ENCODE measurements at regions not wholly inside any gene's neighbourhood (a gene's known extent, or its start where the extent isn't known, plus 50 kb on each side); places are given as distances from the start of the nearest gene placed in this dataset.

DNA sequence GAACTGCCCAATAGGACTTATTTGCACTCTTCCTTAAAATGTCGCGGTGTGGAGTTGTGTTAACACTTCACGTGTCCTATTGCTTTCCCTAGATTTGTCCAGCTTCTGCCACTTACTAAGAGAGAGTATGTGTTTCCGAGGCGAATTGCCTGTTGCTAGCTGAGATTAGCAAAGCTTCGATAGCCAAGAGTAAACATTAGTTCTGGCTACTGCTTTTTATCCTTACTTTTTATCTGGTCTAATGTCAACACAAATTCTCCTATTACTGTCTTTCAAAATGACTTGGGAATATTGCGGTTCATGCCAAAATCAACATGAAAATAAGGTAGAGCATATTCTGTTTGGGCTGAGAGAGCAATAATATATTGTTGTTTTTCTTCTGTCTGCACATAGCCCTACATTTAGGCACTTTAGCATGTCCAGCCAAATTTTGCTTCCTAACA is 90.4 kb upstream of the VEGFC start:
- Histone ChIP-seq H3K4me1 (peaks cover 6% of the 10 kb centered on the region; the same call in 1 of the 2 replicates), H3K27me3 (ENCODE audit: low read depth) (no peaks in the 10 kb centered on the region), H3K4me3 (no peak overlapping the region), H3K36me3 (replicated peaks) (no peaks in the 10 kb centered on the region), H3K9me3 (no peaks in the 10 kb centered on the region)
- in situ Hi-C loops (cut with MboI; ENCODE audit: low sequenced_read_pairs) = no loop called here
- no peak for DNase-seq (ENCODE audit: low spot score in 2 of 2)

DNA sequence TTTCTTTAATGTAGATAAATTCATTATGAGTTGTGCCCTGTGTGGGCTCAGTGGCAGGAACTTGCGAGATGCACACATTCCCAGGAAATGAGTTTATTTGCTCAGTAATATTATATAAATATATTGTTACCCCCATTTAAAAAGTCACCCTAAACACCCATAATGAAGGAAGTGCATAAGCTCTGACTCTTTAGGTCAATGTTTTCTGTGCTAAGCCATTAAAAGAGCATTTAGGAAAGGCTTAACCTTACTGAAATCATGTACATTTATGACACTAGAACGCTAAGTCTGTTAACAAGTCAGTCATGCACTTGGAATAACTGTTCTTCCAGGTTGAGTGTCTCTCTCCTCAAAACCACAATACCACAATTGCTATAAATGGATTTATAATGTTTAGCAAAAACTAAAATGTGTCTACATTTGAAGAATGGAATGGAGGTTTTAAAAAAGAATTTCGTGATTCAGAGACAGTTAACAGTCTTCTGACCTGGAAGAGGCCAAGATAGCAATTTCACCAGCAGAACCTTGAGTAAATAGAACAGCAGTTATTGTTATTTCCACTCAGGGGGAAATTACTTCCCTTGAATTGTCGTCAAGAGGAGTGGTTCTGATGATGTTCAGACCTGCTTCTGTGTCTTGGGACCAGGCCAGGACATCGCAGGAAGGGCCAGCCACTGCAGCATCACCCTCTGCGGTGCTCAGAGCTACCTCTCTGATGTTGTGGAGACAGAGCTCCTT is 91.1 kb upstream of the VEGFC start:
- DNase-seq (ENCODE audit: low spot score in 2 of 2) = no peak

DNA sequence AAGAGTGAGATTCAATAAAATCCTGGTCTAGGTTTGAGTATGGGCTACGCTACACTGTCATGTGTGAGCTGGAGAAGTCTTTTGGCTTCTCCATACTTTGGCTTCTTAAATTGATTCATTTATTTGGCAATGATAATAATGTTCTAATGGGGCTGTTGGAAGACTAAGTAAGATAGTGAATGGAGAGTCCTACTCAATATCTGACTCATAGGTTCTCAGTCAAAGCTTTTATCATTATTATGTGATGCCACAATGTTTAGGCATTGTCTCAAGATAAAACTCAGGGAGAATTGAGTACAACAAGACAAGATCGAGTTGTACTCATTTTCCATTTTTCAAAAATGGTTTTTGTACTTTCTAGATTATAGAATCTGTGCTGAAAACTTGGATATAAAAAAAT is 92.5 kb upstream of the VEGFC start:
- in situ Hi-C loops (cut with MboI; ENCODE audit: low sequenced_read_pairs) = no loop called here
- Histone ChIP-seq H3K9me3 (no peaks in the 10 kb centered on the region), H3K4me1 (no peaks in the 10 kb centered on the region; the same call in 1 of the 2 replicates), H3K27me3 (ENCODE audit: low read depth) (no peaks in the 10 kb centered on the region), H3K4me3 (no peak overlapping the region), H3K36me3 (replicated peaks) (no peaks in the 10 kb centered on the region)
- DNase-seq (ENCODE audit: low spot score in 2 of 2) = no peak

More for the DNA sequence above, 91.1 kb upstream of the VEGFC start:
- Histone ChIP-seq H3K4me1 (peaks cover 6% of the 10 kb centered on the region; the same call in 1 of the 2 replicates), H3K9me3 (no peaks in the 10 kb centered on the region), H3K4me3 (no peak overlapping the region), H3K36me3 (replicated peaks) (no peaks in the 10 kb centered on the region), H3K27me3 (ENCODE audit: low read depth) (no peaks in the 10 kb centered on the region)
- in situ Hi-C loops (cut with MboI; ENCODE audit: low sequenced_read_pairs) = no loop called here

DNA sequence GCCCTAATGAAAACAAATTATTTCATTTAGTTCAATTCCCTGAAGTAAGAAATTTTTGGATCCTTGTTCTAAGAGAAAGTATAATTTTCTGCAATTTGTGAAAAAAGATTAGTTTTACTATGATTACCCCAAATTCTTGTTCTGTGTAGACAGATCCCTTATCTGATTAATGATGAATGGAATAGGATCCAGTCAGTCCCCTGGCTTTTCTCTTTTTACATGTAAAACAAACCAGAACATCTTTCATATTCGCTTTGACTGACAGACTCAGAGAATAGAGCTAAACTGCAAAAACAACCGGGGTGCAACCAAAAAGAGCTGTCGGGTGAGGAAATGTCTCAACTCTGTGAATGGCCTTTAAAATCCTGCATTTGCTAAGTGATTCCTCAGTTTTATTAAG is 93.4 kb upstream of the VEGFC start:
- H3K9me3 ChIP-seq = no peaks in the 10 kb centered on the region
- H3K4me3 ChIP-seq = no peak overlapping the region
- in situ Hi-C loops (cut with MboI; ENCODE audit: low sequenced_read_pairs) = no loop called here

DNA sequence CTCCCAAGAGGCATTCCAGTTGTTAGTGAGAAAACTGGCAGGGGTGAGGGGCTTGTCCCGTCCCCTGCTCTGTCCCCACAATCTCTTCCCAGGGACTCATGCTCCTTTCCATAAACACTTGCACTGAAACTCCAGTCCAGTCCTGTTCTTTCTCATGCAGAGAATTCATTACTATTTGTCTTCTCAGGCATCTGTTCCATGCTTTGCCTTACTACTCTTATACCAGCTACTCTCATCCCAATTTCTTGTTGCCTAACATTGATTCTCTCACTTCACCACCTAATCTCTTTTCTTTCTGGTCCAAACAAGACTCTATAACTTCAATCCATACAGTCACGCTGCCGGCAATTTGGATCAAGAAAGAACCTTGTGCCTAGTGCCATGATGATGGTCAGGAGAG is 97.1 kb upstream of the VEGFC start:
- in situ Hi-C loops (cut with MboI; ENCODE audit: low sequenced_read_pairs) = no loop called here
- Histone ChIP-seq H3K4me3 (no peak overlapping the region), H3K36me3 (replicated peaks) (no peaks in the 10 kb centered on the region), H3K27me3 (ENCODE audit: low read depth) (no peaks in the 10 kb centered on the region), H3K4me1 (no peaks in the 10 kb centered on the region), H3K9me3 (no peaks in the 10 kb centered on the region)
- no peak for DNase-seq (ENCODE audit: low spot score in 2 of 2)

More for the DNA sequence above, 93.4 kb upstream of the VEGFC start:
- H3K4me1 ChIP-seq = no peaks in the 10 kb centered on the region; the same call in 1 of the 2 replicates
- no peaks in the 10 kb centered on the region for H3K27me3 ChIP-seq (ENCODE audit: low read depth)
- DNase-seq (ENCODE audit: low spot score in 2 of 2) = no peak
- H3K36me3 ChIP-seq (replicated peaks) = no peaks in the 10 kb centered on the region

DNA sequence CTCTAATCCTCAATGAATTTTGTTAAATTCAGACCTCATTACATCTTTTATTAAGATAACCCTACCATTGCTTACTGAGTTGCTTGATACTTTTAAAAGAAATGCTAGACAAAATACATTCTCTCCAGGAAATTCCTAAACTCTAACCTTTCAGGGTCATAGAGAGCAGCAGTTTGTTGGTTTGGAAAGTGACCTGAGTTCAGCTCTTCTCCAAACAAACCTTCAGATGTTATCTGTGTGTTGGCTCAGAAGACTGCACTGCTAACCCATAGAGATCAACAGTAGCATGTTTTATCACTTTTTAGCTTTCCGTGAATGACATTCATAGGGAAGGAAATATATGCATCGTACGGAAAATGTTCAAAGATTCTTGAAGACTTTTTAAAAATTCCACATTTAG is 101.8 kb upstream of the VEGFC start:
- H3K4me3 ChIP-seq = no peak overlapping the region
- H3K27me3 ChIP-seq (ENCODE audit: low read depth) = no peaks in the 10 kb centered on the region
- H3K4me1 ChIP-seq = no peaks in the 10 kb centered on the region
- in situ Hi-C loops (cut with MboI; ENCODE audit: low sequenced_read_pairs) = no loop called here
- H3K9me3 ChIP-seq = no peaks in the 10 kb centered on the region
- DNase-seq (ENCODE audit: low spot score in 2 of 2) = no peak
- H3K36me3 ChIP-seq (replicated peaks) = no peaks in the 10 kb centered on the region

DNA sequence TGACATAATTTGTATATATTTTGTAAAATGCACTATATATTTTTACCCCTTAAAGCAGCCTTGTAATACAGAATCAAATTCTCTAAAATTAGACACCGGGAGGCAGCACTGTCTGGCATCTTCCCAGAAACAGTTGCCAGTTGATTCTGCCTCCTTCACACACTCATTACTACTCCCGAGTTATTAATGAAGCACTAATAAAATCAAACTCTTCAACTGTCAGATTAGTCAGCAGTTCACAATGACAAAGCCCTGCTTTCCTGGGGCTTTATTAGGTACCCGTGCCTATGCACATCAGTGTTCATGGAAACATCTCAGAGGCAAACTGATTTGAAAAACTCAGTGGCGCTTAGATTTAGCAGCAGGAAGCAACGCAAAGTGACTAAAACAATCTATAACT is 103.5 kb upstream of the VEGFC start:
- in situ Hi-C loops (cut with MboI; ENCODE audit: low sequenced_read_pairs) = no loop called here
- Histone ChIP-seq H3K36me3 (replicated peaks) (no peaks in the 10 kb centered on the region), H3K27me3 (ENCODE audit: low read depth) (no peaks in the 10 kb centered on the region), H3K4me1 (no peaks in the 10 kb centered on the region), H3K9me3 (no peaks in the 10 kb centered on the region), H3K4me3 (no peak overlapping the region)
- DNase-seq (ENCODE audit: low spot score in 2 of 2) = no peak

DNA sequence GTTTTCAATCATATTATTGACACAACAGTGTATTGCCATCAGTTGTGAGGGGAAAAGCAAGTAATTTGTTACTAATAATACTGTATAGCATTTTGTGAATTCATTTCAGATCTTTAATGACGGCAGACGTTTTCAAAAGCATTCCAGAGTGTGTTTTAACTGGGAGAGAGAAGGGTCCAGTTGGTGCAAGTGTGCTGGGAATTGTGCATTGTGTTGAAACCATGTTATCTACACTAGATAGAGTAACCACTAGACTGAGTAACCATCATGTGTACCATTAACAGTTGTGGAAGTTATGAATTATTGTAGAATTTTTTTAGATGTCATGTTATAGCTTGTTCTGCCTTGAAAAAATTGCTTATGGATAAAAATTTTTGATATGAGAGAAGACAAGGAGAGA is 104.5 kb upstream of the VEGFC start:
- no peaks in the 10 kb centered on the region for H3K36me3 ChIP-seq (replicated peaks)
- no peak for DNase-seq (ENCODE audit: low spot score in 2 of 2)
- H3K4me1 ChIP-seq = no peaks in the 10 kb centered on the region
- H3K9me3 ChIP-seq = no peaks in the 10 kb centered on the region
- no peaks in the 10 kb centered on the region for H3K27me3 ChIP-seq (ENCODE audit: low read depth)
- no peak overlapping the region for H3K4me3 ChIP-seq
- in situ Hi-C loops (cut with MboI; ENCODE audit: low sequenced_read_pairs) = no loop called here

DNA sequence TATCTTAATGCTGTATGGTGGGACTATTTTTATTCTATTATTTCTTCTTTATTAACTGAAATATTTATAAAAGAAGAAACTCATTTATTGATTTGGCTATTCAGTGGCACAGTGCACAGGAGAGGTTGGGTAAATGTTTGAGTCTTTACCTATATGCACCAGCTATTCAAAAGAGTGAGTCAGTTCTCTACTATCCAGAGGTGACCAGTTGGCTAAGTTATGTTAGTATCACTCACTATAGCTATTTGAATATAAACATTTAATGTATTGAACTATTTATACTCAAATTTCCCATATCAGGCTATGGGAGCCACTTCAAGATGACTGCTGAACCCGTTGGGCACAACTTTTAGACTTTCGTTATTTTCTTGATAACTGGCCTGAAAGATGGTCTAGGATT is 106.1 kb upstream of the VEGFC start:
- no peak for DNase-seq (ENCODE audit: low spot score in 2 of 2)
- H3K4me3 ChIP-seq = no peak overlapping the region
- in situ Hi-C loops (cut with MboI; ENCODE audit: low sequenced_read_pairs) = no loop called here
- no peaks in the 10 kb centered on the region for H3K4me1 ChIP-seq
- H3K27me3 ChIP-seq (ENCODE audit: low read depth) = no peaks in the 10 kb centered on the region
- H3K36me3 ChIP-seq (replicated peaks) = no peaks in the 10 kb centered on the region
- H3K9me3 ChIP-seq = no peaks in the 10 kb centered on the region

DNA sequence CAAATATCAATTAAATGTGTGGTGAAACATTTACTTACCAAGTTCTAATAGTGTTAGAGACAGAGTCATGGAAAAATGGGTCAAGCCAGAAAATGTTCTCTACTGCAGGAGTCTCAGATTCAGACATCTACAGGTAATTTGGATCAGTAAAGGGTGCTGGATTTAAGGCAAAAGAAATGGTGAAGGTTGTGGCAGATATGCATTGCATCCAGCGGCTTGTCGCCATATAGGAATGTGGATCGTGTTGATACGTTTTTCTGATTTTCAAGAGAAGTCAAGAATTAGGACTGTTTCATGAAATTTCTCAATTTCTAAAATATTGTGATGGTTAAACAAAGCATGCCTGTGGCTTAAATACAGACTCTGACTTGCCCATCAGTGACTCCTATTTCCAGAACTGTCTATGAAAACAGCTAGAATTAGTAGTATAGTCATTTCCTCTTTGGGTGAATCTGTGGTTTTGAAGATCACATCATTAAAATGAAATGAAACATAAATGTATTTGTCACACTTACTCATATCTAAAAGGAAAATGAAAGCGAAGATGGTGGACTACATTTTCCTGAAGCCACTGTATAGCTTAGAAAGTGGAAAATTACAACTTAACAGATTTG is 110.1 kb upstream of the VEGFC start:
- in situ Hi-C loops (cut with MboI; ENCODE audit: low sequenced_read_pairs) = no loop called here
- no peak for DNase-seq (ENCODE audit: low spot score in 2 of 2)
- no peak overlapping the region for H3K4me3 ChIP-seq

DNA sequence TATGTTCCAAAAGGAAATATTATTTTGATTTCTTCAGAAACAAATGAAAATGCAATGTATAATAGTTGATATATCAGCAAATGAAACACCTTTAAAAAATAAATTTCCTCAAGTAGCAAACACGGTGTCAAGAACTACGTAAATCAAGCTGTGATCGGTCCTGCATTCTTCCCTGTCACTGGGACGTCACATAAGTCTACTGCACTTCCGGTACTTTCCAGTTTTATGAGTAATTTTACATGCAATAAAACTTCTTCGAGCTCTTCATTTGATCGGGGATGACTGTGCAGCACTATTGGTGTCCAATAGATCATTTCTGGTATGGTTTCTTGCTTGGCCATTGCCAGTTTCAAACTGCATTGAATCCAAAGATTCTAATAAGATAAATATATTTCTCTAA is 114.0 kb upstream of the VEGFC start:
- no peak for DNase-seq (ENCODE audit: low spot score in 2 of 2)
- Histone ChIP-seq H3K36me3 (replicated peaks) (no peaks in the 10 kb centered on the region), H3K27me3 (ENCODE audit: low read depth) (no peaks in the 10 kb centered on the region), H3K4me3 (no peak overlapping the region), H3K4me1 (no peaks in the 10 kb centered on the region), H3K9me3 (no peaks in the 10 kb centered on the region)
- in situ Hi-C loops (cut with MboI; ENCODE audit: low sequenced_read_pairs) = no loop called here

More for the DNA sequence above, 110.1 kb upstream of the VEGFC start:
- H3K4me1 ChIP-seq = no peaks in the 10 kb centered on the region
- H3K36me3 ChIP-seq (replicated peaks) = no peaks in the 10 kb centered on the region
- H3K27me3 ChIP-seq (ENCODE audit: low read depth) = no peaks in the 10 kb centered on the region
- H3K9me3 ChIP-seq = no peaks in the 10 kb centered on the region

DNA sequence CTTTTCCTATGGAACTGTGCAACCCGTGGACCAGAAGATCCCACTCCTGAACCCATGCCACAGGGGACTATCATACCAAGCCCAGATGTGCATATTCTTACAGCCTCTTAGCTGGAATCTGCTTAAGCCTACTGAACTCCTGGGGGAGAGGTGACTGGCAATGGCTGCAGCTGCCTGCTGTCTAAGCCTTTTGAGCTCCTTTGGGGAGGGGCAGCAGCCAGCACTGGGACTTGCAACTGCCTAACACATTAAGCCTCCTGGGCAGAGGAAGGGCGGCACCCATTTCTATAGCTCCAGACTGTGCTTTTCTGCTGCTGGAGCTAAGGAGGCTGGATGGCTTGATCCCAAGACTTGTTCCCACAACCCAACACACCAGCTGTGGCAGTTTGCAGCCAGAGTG is 117.9 kb upstream of the VEGFC start:
- Histone ChIP-seq H3K9me3 (no peaks in the 10 kb centered on the region), H3K4me1 (no peaks in the 10 kb centered on the region), H3K4me3 (no peak overlapping the region), H3K27me3 (ENCODE audit: low read depth) (no peaks in the 10 kb centered on the region), H3K36me3 (replicated peaks) (no peaks in the 10 kb centered on the region)
- no peak for DNase-seq (ENCODE audit: low spot score in 2 of 2)
- in situ Hi-C loops (cut with MboI; ENCODE audit: low sequenced_read_pairs) = no loop called here

DNA sequence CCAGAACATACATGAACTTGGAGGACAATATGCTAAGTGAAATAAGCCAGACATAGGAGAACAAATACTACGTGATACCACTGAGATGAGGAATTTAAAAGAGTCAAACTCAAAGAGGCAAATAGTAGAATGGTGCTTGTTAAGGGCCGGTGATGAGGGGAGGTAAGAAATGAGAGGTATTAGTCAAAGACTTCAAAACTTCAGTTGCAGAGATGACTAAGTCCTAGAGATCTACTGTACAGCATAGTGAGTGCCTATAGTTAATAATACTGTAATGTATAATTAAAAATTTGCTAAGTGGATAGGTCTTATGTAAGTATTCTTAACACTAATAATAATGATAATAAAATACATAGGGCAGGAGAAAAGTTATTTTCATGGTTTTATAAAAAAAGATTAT is 126.9 kb upstream of the VEGFC start:
- Histone ChIP-seq H3K36me3 (replicated peaks) (no peaks in the 10 kb centered on the region), H3K9me3 (peaks cover 2% of the 10 kb centered on the region; the same call in 1 of the 2 replicates), H3K27me3 (ENCODE audit: low read depth) (no peaks in the 10 kb centered on the region), H3K4me1 (no peaks in the 10 kb centered on the region), H3K4me3 (no peak overlapping the region)
- in situ Hi-C loops (cut with MboI; ENCODE audit: low sequenced_read_pairs) = no loop called here
- DNase-seq (ENCODE audit: low spot score in 2 of 2) = no peak

DNA sequence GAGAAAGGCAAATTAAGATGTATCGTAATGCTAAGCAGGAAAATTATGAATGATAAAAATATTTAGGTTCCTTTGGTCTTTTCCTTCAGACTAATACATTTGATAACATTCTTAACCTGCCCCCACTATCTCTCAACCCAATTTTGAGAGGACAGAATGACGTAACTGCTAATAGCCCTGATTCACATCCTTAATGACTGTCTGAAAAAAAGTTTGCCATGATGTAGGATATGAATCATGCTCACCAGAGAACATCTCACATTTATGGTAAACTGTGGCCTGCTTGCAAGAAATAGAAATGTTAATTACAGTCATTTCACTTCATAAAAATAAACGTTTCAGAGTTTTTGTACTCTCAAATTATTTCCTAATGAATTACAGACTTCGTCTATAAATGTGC is 128.0 kb upstream of the VEGFC start:
- in situ Hi-C loops (cut with MboI; ENCODE audit: low sequenced_read_pairs) = no loop called here
- H3K36me3 ChIP-seq (replicated peaks) = no peaks in the 10 kb centered on the region
- H3K4me3 ChIP-seq = no peak overlapping the region
- H3K4me1 ChIP-seq = peaks cover 8% of the 10 kb centered on the region
- peaks cover 2% of the 10 kb centered on the region; the same call in 1 of the 2 replicates for H3K9me3 ChIP-seq
- DNase-seq (ENCODE audit: low spot score in 2 of 2) = no peak
- no peaks in the 10 kb centered on the region for H3K27me3 ChIP-seq (ENCODE audit: low read depth)
